ENCODE measurements at regions not wholly inside any gene's neighbourhood (a gene's known extent, or its start where the extent isn't known, plus 50 kb on each side); places are given as distances from the start of the nearest gene placed in this dataset.

DNA sequence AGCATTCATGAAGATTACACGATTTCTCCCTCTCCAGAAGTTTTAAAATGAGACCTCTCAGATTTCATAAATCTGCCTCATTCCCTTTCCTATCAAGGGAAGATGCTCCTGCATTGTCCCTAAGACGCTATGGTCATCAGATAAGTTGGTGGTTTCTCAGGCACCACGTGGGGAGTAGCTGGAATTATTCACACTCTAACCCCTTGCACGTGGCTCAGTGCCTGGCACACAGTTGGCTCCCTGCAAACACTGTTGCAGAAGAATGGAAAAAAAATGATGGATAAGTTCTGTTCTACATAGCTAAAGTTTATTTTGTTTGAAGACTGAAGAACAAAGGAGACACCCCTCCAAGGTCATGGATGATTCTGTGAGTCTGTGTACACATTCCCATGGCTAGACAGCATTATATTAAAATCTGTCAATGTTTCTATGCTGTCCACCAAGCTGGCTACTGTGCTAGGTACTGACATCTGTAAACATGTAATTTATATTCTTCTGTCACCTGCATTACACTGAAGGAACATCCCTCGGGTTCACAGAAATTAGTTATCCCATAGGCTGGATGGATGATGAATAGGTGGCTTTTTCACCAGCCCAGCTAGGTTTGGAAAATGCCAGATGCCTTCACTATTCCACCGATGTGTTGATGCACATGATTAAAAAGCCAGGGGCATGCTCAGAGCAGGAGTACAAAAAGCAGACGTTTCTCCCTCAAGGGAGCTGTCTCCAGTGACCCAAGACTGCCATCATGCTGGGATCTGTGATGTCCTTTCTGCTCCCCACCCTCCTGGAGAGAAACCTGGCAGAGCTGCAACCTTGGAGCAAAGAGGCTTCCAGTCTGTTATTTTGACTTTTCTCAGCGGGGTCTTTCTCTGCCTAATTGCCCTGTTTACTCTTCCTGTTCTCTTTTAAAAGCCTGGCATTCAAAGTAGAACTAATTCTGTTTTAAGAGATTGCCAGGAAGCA lies 610.5 kb downstream of the UTRN start:
- WGBS (ENCODE audit: insufficient coverage, insufficient read length) = no CpG with 5 or more reads among the region's 8 CpGs
- Histone ChIP-seq H3K4me3 (ENCODE audit: low read length) (no peak overlapping the region), H3K36me3 (ENCODE audit: control insufficient read depth, insufficient read depth, low read length) (no peaks in the 10 kb centered on the region), H3K9me3 (ENCODE audit: control insufficient read depth, insufficient read depth, low read length) (no peaks in the 10 kb centered on the region), H3K27ac (ENCODE audit: low read length) (no peak overlapping the region), H3K27me3 (ENCODE audit: control insufficient read depth, insufficient read depth, low read length) (no peaks in the 10 kb centered on the region), H3K4me1 (ENCODE audit: control insufficient read depth, insufficient read depth, low read length) (no peaks in the 10 kb centered on the region)
- no peak for DNase-seq (ENCODE audit: low read depth, low spot score)

DNA sequence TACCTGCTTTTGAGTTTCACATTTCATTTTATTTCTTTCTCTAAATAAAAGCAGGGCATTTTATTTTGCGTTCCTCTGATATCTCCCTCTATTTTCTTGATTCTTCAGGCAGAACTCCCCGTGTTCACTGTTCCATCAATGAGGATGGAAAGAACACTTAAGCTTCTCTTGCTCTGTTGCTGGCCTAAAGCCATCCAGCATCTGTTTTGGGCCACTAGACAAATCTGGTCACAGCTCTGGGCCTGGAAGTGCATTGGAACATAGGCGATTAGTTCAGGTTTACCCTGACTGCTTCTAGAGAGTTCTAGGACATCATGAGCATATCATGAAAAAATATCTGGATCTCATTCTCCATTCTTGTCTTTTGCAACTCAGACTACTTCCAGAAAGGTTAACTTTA lies 611.2 kb downstream of the UTRN start:
- no peak overlapping the region for H3K27ac ChIP-seq (ENCODE audit: low read length)
- H3K36me3 ChIP-seq (ENCODE audit: control insufficient read depth, insufficient read depth, low read length) = no peaks in the 10 kb centered on the region
- DNase-seq (ENCODE audit: low read depth, low spot score) = no peak
- no peaks in the 10 kb centered on the region for H3K27me3 ChIP-seq (ENCODE audit: control insufficient read depth, insufficient read depth, low read length)
- H3K4me1 ChIP-seq (ENCODE audit: control insufficient read depth, insufficient read depth, low read length) = no peaks in the 10 kb centered on the region
- no peaks in the 10 kb centered on the region for H3K9me3 ChIP-seq (ENCODE audit: control insufficient read depth, insufficient read depth, low read length)
- H3K4me3 ChIP-seq (ENCODE audit: low read length) = no peak overlapping the region
- WGBS (ENCODE audit: insufficient coverage, insufficient read length) = no CpG with 5 or more reads among the region's 3 CpGs

DNA sequence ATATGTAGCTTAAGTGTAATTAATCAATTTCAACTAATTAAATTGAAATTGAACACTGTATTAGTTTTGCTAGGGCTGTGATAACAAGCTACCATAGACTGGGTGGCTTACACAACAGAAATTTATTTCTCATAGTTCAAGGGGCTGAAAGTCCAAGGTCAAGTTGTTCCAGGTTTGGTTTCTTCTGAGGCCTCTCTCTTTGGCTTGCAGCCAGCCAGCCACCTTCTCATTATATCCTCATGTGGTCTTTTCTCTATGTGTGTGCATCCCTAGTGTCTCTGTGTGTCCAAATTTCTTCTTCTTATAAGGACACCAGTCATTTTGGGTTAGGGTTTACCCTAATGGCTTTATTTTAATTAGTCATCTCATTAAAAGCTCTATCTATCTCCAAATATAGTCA lies 611.7 kb downstream of the UTRN start:
- no peak overlapping the region for H3K4me3 ChIP-seq (ENCODE audit: low read length)
- no peak for DNase-seq (ENCODE audit: low read depth, low spot score)

DNA sequence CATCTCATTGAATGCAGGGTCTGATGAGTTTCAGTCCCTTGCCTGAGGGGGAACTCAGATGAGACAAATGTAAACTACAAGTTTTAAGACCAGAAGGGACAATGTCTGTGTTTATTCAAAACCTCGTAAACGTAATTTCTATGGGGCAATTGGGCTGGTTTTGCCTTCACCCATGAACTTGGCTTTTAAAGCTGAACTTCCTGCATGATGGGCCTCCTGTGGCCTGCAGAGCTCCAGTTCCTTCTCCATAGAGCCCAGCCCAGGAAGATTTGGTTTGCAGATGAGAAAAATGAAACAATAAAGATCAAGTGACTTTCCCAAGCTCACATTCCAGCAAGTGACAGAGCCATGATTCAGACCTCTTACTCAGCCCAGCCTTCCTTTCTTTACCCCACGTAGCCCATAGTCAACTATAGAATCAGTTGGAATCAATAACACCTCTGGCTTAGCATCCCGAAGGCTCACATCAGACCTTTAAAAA lies 612.3 kb downstream of the UTRN start:
- Histone ChIP-seq H3K4me1 (ENCODE audit: control insufficient read depth, insufficient read depth, low read length) (no peaks in the 10 kb centered on the region), H3K4me3 (ENCODE audit: low read length) (no peak overlapping the region)
- no CpG with 5 or more reads among the region's 4 CpGs for WGBS (ENCODE audit: insufficient coverage, insufficient read length)

More for the DNA sequence above, 611.7 kb downstream of the UTRN start:
- Histone ChIP-seq H3K9me3 (ENCODE audit: control insufficient read depth, insufficient read depth, low read length) (no peaks in the 10 kb centered on the region), H3K27ac (ENCODE audit: low read length) (no peak overlapping the region), H3K4me1 (ENCODE audit: control insufficient read depth, insufficient read depth, low read length) (no peaks in the 10 kb centered on the region), H3K27me3 (ENCODE audit: control insufficient read depth, insufficient read depth, low read length) (no peaks in the 10 kb centered on the region), H3K36me3 (ENCODE audit: control insufficient read depth, insufficient read depth, low read length) (no peaks in the 10 kb centered on the region)

DNA sequence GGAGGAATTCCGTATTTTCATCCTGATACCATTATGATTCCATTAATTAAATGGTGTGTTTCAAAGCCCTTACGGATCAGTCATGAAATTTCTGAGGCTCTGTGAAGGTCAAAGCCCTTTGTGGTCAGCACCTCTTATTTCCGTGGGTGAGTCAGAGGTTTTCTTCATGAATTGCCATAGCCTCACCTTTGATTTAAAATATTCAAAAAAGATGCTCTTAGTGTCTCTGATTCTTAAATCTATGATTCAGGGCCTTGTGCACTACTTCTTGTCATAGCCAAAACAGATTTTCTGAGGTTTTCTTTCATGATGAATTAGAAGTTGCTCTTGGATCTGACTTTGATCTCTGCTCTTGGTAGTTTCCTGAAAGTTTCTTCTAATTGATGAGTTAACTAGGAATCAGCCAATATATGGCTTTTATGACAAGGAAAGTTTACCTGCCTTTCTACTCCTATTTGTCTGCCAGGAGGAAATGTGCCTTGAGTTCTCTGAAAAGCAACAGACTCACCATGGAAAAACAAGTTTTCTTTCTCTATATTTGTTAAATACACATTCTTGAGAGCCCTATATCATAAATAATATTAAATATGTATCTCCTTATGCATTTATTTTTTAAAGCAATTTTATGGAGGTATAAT lies 613.0 kb downstream of the UTRN start:
- H3K4me1 ChIP-seq (ENCODE audit: control insufficient read depth, insufficient read depth, low read length) = no peaks in the 10 kb centered on the region
- no CpG with 5 or more reads among the region's 3 CpGs for WGBS (ENCODE audit: insufficient coverage, insufficient read length)
- H3K4me3 ChIP-seq (ENCODE audit: low read length) = no peak overlapping the region
- DNase-seq (ENCODE audit: low read depth, low spot score) = no peak
- H3K36me3 ChIP-seq (ENCODE audit: control insufficient read depth, insufficient read depth, low read length) = no peaks in the 10 kb centered on the region
- no peak overlapping the region for H3K27ac ChIP-seq (ENCODE audit: low read length)
- no peaks in the 10 kb centered on the region for H3K27me3 ChIP-seq (ENCODE audit: control insufficient read depth, insufficient read depth, low read length)
- no peaks in the 10 kb centered on the region for H3K9me3 ChIP-seq (ENCODE audit: control insufficient read depth, insufficient read depth, low read length)

More for the DNA sequence above, 612.3 kb downstream of the UTRN start:
- DNase-seq (ENCODE audit: low read depth, low spot score) = no peak
- Histone ChIP-seq H3K36me3 (ENCODE audit: control insufficient read depth, insufficient read depth, low read length) (no peaks in the 10 kb centered on the region), H3K9me3 (ENCODE audit: control insufficient read depth, insufficient read depth, low read length) (no peaks in the 10 kb centered on the region), H3K27ac (ENCODE audit: low read length) (no peak overlapping the region), H3K27me3 (ENCODE audit: control insufficient read depth, insufficient read depth, low read length) (no peaks in the 10 kb centered on the region)

DNA sequence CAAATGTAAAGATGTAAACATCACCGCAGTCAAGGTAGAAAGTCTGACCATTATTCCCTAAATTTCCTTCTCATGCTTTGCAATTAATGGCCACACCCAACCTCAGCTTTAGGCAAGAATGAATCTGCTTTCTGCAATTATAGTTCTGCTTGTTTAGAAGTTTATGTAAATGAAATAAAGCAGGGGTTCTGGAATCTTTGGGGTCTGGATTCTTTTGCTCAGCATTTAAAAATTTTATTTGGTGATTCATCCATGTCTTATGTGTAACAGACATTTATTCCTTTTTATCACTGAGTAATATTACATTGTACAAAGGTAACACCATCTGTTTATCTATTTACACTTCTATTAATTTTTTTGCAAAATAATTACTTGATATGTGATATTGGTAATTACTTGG lies 613.6 kb downstream of the UTRN start:
- no peaks in the 10 kb centered on the region for H3K36me3 ChIP-seq (ENCODE audit: control insufficient read depth, insufficient read depth, low read length)
- no peaks in the 10 kb centered on the region for H3K4me1 ChIP-seq (ENCODE audit: control insufficient read depth, insufficient read depth, low read length)
- H3K27me3 ChIP-seq (ENCODE audit: control insufficient read depth, insufficient read depth, low read length) = no peaks in the 10 kb centered on the region
- H3K27ac ChIP-seq (ENCODE audit: low read length) = no peak overlapping the region
- WGBS (ENCODE audit: insufficient coverage, insufficient read length) = no CpG with 5 or more reads among the region's 1 CpG
- no peak for DNase-seq (ENCODE audit: low read depth, low spot score)
- H3K4me3 ChIP-seq (ENCODE audit: low read length) = no peak overlapping the region
- H3K9me3 ChIP-seq (ENCODE audit: control insufficient read depth, insufficient read depth, low read length) = no peaks in the 10 kb centered on the region

DNA sequence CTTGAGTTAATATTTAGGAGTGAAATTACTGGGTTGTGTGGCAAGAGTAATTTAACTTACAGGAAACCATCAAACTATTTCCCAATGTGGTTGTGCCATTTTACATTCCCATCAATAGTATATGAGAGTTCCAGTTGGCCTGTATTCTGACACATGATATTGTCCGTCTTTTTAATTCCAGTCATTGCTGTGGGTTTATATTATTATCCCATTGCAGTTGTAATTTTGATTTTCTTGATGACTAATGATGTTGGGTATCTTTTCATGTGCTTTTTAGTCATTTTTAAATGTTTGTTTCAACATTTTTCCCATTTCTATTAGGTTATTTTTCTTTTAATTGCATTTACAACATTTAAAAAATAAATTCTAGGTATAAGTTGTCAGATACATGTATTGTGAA lies 614.0 kb downstream of the UTRN start:
- no peaks in the 10 kb centered on the region for H3K36me3 ChIP-seq (ENCODE audit: control insufficient read depth, insufficient read depth, low read length)
- no CpG with 5 or more reads among the region's 1 CpG for WGBS (ENCODE audit: insufficient coverage, insufficient read length)
- H3K27me3 ChIP-seq (ENCODE audit: control insufficient read depth, insufficient read depth, low read length) = no peaks in the 10 kb centered on the region
- no peaks in the 10 kb centered on the region for H3K4me1 ChIP-seq (ENCODE audit: control insufficient read depth, insufficient read depth, low read length)
- no peaks in the 10 kb centered on the region for H3K9me3 ChIP-seq (ENCODE audit: control insufficient read depth, insufficient read depth, low read length)
- no peak for DNase-seq (ENCODE audit: low read depth, low spot score)
- H3K4me3 ChIP-seq (ENCODE audit: low read length) = no peak overlapping the region
- H3K27ac ChIP-seq (ENCODE audit: low read length) = no peak overlapping the region

DNA sequence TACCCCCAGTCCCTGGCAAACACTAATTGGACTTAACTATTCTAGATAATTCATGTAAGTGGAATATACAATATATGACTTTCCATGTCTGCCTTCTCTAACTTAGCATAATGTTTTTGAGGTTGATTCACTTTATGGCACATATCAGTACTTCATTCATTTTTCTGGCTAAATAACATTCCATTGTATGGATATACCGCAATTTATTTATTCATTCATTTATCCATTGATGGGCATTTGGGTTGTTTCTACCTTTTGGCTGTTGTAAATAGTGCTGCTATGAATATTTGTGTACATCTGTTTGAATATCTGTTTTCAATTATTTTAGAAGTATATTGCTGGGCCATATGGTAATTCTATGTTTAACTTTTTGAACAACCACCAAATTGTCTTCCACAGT lies 616.3 kb downstream of the UTRN start:
- no peak overlapping the region for H3K27ac ChIP-seq (ENCODE audit: low read length)
- no peak overlapping the region for H3K4me3 ChIP-seq (ENCODE audit: low read length)
- WGBS (ENCODE audit: insufficient coverage, insufficient read length) = no CpG with 5 or more reads among the region's 1 CpG

DNA sequence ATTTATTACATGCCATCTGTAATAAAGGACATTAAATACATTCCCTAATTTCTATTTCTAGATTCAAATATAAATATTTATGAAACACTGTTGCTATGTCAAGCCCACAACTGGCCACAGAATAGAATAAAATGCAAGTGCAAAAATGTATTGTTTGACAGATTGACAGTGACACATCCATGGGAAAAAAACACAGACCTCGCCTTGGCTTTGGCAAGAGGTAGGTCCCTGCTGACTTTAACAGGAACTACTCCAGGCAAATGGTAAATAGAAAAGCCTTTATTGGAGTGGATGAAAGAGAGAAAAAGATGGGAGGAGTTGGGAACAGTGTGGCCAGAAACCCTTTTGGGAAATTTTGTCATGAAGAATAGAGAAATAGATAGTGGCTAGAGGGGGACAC lies 622.9 kb downstream of the UTRN start:
- Histone ChIP-seq H3K36me3 (ENCODE audit: control insufficient read depth, insufficient read depth, low read length) (no peaks in the 10 kb centered on the region), H3K9me3 (ENCODE audit: control insufficient read depth, insufficient read depth, low read length) (no peaks in the 10 kb centered on the region), H3K4me1 (ENCODE audit: control insufficient read depth, insufficient read depth, low read length) (no peaks in the 10 kb centered on the region), H3K27ac (ENCODE audit: low read length) (no peak overlapping the region), H3K27me3 (ENCODE audit: control insufficient read depth, insufficient read depth, low read length) (no peaks in the 10 kb centered on the region), H3K4me3 (ENCODE audit: low read length) (no peak overlapping the region)
- DNase-seq (ENCODE audit: low read depth, low spot score) = no peak
- WGBS (ENCODE audit: insufficient coverage, insufficient read length) = no CpG with 5 or more reads among the region's 1 CpG

More for the DNA sequence above, 616.3 kb downstream of the UTRN start:
- Histone ChIP-seq H3K36me3 (ENCODE audit: control insufficient read depth, insufficient read depth, low read length) (no peaks in the 10 kb centered on the region), H3K9me3 (ENCODE audit: control insufficient read depth, insufficient read depth, low read length) (no peaks in the 10 kb centered on the region), H3K27me3 (ENCODE audit: control insufficient read depth, insufficient read depth, low read length) (no peaks in the 10 kb centered on the region), H3K4me1 (ENCODE audit: control insufficient read depth, insufficient read depth, low read length) (no peaks in the 10 kb centered on the region)
- no peak for DNase-seq (ENCODE audit: low read depth, low spot score)

DNA sequence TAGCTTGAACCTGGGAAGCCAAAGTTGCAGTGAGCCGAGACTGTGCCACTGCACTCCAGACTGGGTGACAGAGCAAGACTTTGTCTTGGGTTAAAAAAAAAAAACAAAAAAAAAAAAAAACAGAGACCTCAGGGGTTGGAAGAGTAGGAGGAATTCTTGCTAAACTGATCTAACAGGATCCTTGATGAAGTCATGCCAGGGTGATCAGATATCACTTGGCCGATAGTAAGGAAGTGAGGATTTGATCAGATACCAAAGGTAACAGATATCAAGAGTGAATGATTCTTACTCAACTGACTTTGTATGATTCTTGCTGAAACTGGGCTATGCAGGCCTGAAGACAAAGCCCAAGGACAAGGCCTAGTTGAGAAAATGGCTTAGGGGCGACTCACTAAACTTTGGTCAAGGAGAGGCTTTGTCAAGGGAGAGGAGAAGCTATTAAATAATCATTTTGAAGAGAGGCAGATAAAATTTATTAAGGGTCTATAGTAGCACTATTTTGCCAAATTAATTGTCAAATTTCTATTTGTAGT lies 624.7 kb downstream of the UTRN start:
- H3K4me1 ChIP-seq (ENCODE audit: control insufficient read depth, insufficient read depth, low read length) = no peaks in the 10 kb centered on the region
- no peak overlapping the region for H3K27ac ChIP-seq (ENCODE audit: low read length)
- no peak overlapping the region for H3K4me3 ChIP-seq (ENCODE audit: low read length)
- H3K36me3 ChIP-seq (ENCODE audit: control insufficient read depth, insufficient read depth, low read length) = no peaks in the 10 kb centered on the region
- H3K27me3 ChIP-seq (ENCODE audit: control insufficient read depth, insufficient read depth, low read length) = no peaks in the 10 kb centered on the region
- DNase-seq (ENCODE audit: low read depth, low spot score) = no peak
- no CpG with 5 or more reads among the region's 3 CpGs for WGBS (ENCODE audit: insufficient coverage, insufficient read length)
- no peaks in the 10 kb centered on the region for H3K9me3 ChIP-seq (ENCODE audit: control insufficient read depth, insufficient read depth, low read length)

Measured in iPS DF 6.9 (cell line).